Prostate gland (tissue), 2 donors: ENCODE measurements at regions not wholly inside any gene's neighbourhood (a gene's known extent, or its start where the extent isn't known, plus 50 kb on each side); places are given as distances from the start of the nearest gene placed in this dataset.

ENCODE experiments used
- DNase-seq: peaks from one replicate; pipeline ENCODE4 v3.0.0-alpha.2; 2019; ENCODE audit warnings: low spot score
- H3K27ac ChIP-seq, 2 donors: fragments of 200-600 bp; sonication (generic); 2 replicates each; pipeline ENCODE4 v1.5.1; 2017 to 2019
- H3K27me3 ChIP-seq: fragments of 200-600 bp; sonication (generic); replicated peaks from 2 replicates; pipeline ENCODE4 v1.5.1; 2019; ENCODE audit not compliant: insufficient read depth
- H3K36me3 ChIP-seq, 2 donors: fragments of 200-600 bp; sonication (generic); 1 replicate in 1 of 2; 2 replicates in 1 of 2; pipeline versions ENCODE4 v1.5.1 to v1.8.1; 2017 to 2019
- H3K4me1 ChIP-seq: fragments of 200-600 bp; sonication (generic); replicated peaks from 2 replicates; pipeline ENCODE4 v1.5.1; 2019
- H3K4me3 ChIP-seq, 2 donors: fragments of 200-600 bp; sonication (generic); 2 replicates each; pipeline ENCODE4 v1.5.1; 2017 to 2019
- H3K9me3 ChIP-seq: fragments of 200-600 bp; sonication (generic); 2 replicates; pipeline ENCODE4 v1.5.1; 2017
- CTCF ChIP-seq, 4 experiments: fragments of 200-600 bp in 2 of 4; fragments of 450-650 bp in 2 of 4; sonication (generic) in 2 of 4; IDR thresholded peaks; 1 replicate in 3 of 4; 2 replicates in 1 of 4; pipeline ENCODE4 v1.5.1; 2016 to 2019; ENCODE audit warnings: antibody characterized with exemption in 4 of 4, mild to moderate bottlenecking in 2 of 4, moderate library complexity in 2 of 4
- POLR2A ChIP-seq: fragments of 450-650 bp; IDR thresholded peaks from one replicate; pipeline ENCODE4 v1.6.1; 2016; ENCODE audit warnings: antibody characterized with exemption, mild to moderate bottlenecking
- POLR2AphosphoS5 ChIP-seq: sonication (generic); formaldehyde crosslinking; IDR thresholded peaks from one replicate; pipeline ENCODE4 v1.6.1; 2017; ENCODE audit warnings: antibody characterized with exemption
- WGBS: methylation state at CpG from one replicate; pipeline ENCODE4 v1.1.5; 2018; 5-methylcytosine and 5-hydroxymethylcytosine counted together
- intact Hi-C: fragments of 100-400 bp; cut with DNase I; formaldehyde crosslinking; loops from one replicate; pipeline ENCODE4 v1.14.2; 2022

- WGBS, result 76% methylated on average over 6 of the region's 6 CpGs
- DNase-seq, result no peak
- Histone ChIP-seq H3K36me3 (no peaks in the 10 kb centered on the region), H3K27me3 (no peaks in the 10 kb centered on the region), H3K4me3 (no peak overlapping the region), H3K9me3 (no peaks in the 10 kb centered on the region), H3K27ac (no peak overlapping the region), H3K4me1 (no peaks in the 10 kb centered on the region)
- intact Hi-C loops, result no loop called here
- TF ChIP-seq CTCF (IDR thresholded peaks at IDR 0.05), result no peak
- no peak for TF ChIP-seq POLR2AphosphoS5
- TF ChIP-seq POLR2A, result no peak
Measured at GRCh38 chr1:57963581-57963980, 539.7 kb upstream of the DAB1 start.

- Histone ChIP-seq H3K4me1 (no peaks in the 10 kb centered on the region), H3K27me3 (no peaks in the 10 kb centered on the region), H3K9me3 (no peaks in the 10 kb centered on the region), H3K27ac (no peak overlapping the region), H3K4me3 (no peak overlapping the region), H3K36me3 (no peaks in the 10 kb centered on the region)
- no peak for DNase-seq
- WGBS, result 44% methylated on average over 8 of the region's 8 CpGs
- intact Hi-C loops, result no loop called here
- TF ChIP-seq POLR2A (no peak), POLR2AphosphoS5 (no peak), CTCF (IDR thresholded peaks at IDR 0.05) (no peak)
Measured at GRCh38 chr1:57959531-57960241, 535.8 kb upstream of the DAB1 start.

GRCh38 chr1:57957576-57957975 lies 533.7 kb upstream of the DAB1 start:
- Histone ChIP-seq H3K27ac (no peak overlapping the region), H3K9me3 (no peaks in the 10 kb centered on the region), H3K4me3 (no peak overlapping the region), H3K36me3 (no peaks in the 10 kb centered on the region), H3K4me1 (no peaks in the 10 kb centered on the region), H3K27me3 (no peaks in the 10 kb centered on the region)
- DNase-seq, result no peak
- no peak for TF ChIP-seq CTCF (IDR thresholded peaks at IDR 0.05)
- TF ChIP-seq POLR2A, result no peak
- no peak for TF ChIP-seq POLR2AphosphoS5
- intact Hi-C loops, result no loop called here
- 86% methylated on average over 2 of the region's 2 CpGs for WGBS

- H3K27ac ChIP-seq, result no peak overlapping the region
- intact Hi-C loops, result no loop called here
- TF ChIP-seq POLR2AphosphoS5 (no peak), POLR2A (no peak), CTCF (IDR thresholded peaks at IDR 0.05) (no peak)
- H3K4me3 ChIP-seq, result no peak overlapping the region
- H3K4me1 ChIP-seq, result no peaks in the 10 kb centered on the region
- no peaks in the 10 kb centered on the region for H3K36me3 ChIP-seq
- no peaks in the 10 kb centered on the region for H3K9me3 ChIP-seq
- no peaks in the 10 kb centered on the region for H3K27me3 ChIP-seq
- no peak for DNase-seq
- 85% methylated on average over 4 of the region's 4 CpGs for WGBS
Measured at GRCh38 chr1:57951390-57951789, 527.5 kb upstream of the DAB1 start.

GRCh38 chr1:57949168-57949567 lies 525.3 kb upstream of the DAB1 start:
- H3K4me1 ChIP-seq, result no peaks in the 10 kb centered on the region
- WGBS, result 73% methylated on average over 2 of the region's 2 CpGs
- H3K9me3 ChIP-seq, result no peaks in the 10 kb centered on the region
- H3K36me3 ChIP-seq, result no peaks in the 10 kb centered on the region
- TF ChIP-seq POLR2AphosphoS5, result no peak
- TF ChIP-seq CTCF (IDR thresholded peaks at IDR 0.05), result no peak
- intact Hi-C loops, result no loop called here
- no peaks in the 10 kb centered on the region for H3K27me3 ChIP-seq
- no peak overlapping the region for H3K27ac ChIP-seq
- no peak for DNase-seq
- H3K4me3 ChIP-seq, result no peak overlapping the region
